Omental fat pad (tissue), 3 donors: ENCODE measurements at regions not wholly inside any gene's neighbourhood (a gene's known extent, or its start where the extent isn't known, plus 50 kb on each side); places are given as distances from the start of the nearest gene placed in this dataset.

Source experiments
- ATAC-seq: fragments of 150-250 bp; one replicate; pipeline ENCODE4 v1.9.1; 2016; ENCODE audit warnings: mild to moderate bottlenecking, moderate library complexity; ENCODE audit not compliant: low FRiP score
- DNase-seq: peaks from one replicate; pipeline ENCODE4 v3.0.0-alpha.2; 2019; ENCODE audit warnings: low spot score
- TF ChIP-seq, protein P1 (sequence below), 3 donors: fragments of 450-650 bp; IDR thresholded peaks; one replicate each; pipeline ENCODE4 v1.5.1; 2016 to 2017; ENCODE audit warnings: antibody characterized with exemption in 3 of 3, mild to moderate bottlenecking in 3 of 3, moderate library complexity in 2 of 3

DNA sequence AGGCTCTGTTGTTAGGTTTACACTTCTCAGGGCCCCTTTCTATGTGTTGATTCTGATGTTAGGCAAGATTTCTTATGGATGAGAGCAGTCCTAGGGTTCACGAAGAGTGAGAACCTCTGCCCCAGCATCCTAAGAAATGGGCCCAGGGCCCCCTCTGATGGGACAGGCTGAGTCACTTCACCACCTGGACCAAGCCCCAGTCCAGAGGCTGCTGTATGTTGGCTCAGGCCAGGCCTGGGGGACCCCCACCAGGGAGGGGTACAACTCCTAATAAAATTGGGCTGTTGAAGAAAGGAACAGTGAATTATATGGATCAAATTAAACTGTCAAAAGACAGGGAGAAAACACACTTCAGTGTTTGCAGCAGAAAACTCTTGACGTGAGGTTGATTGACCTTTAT, 365.9 kb upstream of the HS6ST1 start:
- DNase-seq, result no peak

DNA sequence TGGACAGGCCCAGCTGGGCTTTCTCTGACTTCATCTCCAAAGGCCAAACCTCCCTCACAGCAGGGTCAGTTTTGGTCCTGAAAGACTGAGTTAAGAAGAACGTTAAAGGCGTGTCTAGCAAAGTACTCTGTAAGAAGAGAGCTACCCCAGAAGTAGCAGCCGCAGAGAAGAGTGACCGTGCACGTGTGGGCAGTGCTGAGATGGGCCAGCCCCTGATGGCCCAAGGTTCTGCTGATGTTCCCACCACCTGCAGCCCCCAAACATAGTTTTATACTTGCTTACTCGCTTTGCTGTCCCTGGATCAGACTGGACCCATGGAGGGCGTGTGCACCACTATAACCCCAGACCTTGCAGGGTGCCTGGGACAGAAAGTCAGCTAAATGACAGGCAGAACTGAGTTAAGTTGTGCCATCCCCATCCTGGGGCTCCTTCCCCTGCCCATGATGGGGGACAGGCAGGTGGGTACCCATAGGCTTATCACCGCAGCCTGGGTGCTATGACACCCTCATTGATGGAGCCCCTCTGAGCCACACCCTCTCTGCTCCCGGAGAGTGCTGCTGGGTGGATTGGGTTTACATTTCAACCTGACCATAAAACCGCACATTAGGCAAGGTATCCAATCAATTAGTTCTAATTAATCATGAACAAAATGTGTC, 367.3 kb upstream of the HS6ST1 start:
- TF ChIP-seq, protein P1, sequence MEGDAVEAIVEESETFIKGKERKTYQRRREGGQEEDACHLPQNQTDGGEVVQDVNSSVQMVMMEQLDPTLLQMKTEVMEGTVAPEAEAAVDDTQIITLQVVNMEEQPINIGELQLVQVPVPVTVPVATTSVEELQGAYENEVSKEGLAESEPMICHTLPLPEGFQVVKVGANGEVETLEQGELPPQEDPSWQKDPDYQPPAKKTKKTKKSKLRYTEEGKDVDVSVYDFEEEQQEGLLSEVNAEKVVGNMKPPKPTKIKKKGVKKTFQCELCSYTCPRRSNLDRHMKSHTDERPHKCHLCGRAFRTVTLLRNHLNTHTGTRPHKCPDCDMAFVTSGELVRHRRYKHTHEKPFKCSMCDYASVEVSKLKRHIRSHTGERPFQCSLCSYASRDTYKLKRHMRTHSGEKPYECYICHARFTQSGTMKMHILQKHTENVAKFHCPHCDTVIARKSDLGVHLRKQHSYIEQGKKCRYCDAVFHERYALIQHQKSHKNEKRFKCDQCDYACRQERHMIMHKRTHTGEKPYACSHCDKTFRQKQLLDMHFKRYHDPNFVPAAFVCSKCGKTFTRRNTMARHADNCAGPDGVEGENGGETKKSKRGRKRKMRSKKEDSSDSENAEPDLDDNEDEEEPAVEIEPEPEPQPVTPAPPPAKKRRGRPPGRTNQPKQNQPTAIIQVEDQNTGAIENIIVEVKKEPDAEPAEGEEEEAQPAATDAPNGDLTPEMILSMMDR (IDR thresholded peaks at IDR 0.05), result no peak
- ATAC-seq (no peak), DNase-seq (no peak)

More for the DNA sequence above, 365.9 kb upstream of the HS6ST1 start:
- TF ChIP-seq, protein P1 (IDR thresholded peaks at IDR 0.05), result no peak
- ATAC-seq, result no peak

DNA sequence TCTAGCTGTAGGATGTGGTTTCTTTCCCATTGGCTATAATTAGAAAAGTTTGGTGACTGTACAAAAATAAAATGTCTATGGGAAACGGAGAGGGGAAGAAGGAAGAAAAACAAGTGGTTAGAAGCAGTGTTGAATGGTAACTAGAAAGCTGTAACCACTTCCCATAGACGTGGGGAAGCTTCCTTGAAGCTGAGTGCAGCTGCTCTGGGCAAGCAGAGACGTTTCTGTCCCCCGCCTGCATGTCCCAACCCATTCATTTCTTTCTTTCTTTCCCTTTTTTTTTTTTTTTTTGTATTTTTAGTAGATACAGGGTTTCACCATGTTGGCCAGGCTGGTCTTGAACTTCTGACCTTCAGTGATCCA, 367.8 kb upstream of the HS6ST1 start:
- TF ChIP-seq, protein P1 (IDR thresholded peaks at IDR 0.05), result no peak
- ATAC-seq (no peak), DNase-seq (no peak)

DNA sequence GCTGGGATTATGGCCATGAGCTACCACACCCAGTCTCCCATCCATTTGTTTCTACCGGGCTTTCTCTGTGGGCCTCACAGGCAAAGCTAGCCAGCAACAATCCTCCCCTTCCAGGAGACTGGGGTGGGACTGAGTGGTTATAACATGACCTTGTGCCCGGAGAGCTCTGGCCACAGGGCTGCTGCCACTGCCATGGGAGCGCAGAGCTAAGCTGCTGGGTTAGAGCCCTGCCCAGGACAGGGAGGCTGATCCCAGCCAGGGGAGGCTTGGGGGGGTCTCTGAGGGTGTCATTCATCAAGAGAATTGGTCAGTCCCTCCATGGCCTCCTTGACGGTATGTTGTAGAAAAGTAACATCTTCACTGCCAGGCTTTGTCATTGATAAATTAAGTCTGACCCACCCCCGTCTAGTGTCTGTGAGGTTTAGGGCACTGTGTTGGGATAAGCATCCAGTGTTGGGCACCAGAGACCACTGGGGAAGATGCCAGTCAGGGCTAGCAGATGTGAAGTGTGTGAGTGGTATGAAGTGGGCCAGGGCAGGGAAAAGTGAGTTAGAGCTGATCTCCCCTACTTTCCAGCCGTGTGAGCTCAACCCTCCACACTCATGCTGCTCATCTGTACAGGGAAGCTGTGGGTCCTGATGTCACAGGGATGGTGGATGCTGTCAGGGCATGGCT, 368.4 kb upstream of the HS6ST1 start:
- TF ChIP-seq, protein P1 (IDR thresholded peaks at IDR 0.05), result no peak
- peak; percentile 13 for ATAC-seq

DNA sequence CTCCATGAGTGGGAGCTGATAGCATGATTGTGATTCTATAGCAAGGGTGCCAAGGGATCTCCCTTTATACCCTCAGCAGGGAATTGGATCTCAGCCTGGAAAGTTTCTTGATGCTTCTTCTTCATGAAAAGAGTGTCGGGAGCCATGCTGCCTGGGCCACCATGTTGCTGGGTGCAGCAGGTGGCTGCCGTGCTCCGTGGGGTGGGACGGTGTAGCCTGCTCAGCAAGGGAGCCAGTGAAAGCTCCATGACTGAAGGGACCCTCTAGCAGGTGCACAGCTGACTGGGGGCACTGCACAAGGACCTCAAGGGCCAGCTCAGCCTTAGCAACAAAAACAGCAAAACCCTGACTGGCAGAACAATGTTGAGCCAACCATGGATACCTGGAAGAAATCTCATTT, 368.9 kb upstream of the HS6ST1 start:
- TF ChIP-seq, protein P1 (IDR thresholded peaks at IDR 0.05), result no peak
- DNase-seq, result no peak
- ATAC-seq, result peak; percentile 7

More for the DNA sequence above, 368.4 kb upstream of the HS6ST1 start:
- DNase-seq, result no peak

DNA sequence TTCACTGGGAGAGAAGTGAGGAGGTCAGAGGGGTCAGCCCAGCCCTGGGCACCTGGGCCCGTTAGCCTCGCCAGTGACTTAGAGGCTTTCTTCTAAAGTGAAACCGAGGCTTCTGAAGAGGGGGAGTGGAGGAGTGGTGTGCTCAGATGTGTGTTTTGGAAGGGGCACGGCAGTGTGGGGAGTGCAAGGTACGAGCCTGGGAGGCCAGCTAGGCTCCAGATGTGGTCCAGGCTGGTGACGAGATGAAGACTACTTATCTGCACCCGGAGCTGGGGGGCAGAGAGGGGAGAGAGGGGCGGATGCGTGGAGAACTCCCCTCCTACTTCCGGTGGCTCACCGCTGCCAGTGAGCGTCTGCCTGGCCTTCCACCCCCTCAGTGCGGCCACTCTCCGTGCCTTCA, 371.3 kb upstream of the HS6ST1 start:
- TF ChIP-seq, protein P1 (IDR thresholded peaks at IDR 0.05), result no peak
- ATAC-seq (no peak), DNase-seq (no peak)

DNA sequence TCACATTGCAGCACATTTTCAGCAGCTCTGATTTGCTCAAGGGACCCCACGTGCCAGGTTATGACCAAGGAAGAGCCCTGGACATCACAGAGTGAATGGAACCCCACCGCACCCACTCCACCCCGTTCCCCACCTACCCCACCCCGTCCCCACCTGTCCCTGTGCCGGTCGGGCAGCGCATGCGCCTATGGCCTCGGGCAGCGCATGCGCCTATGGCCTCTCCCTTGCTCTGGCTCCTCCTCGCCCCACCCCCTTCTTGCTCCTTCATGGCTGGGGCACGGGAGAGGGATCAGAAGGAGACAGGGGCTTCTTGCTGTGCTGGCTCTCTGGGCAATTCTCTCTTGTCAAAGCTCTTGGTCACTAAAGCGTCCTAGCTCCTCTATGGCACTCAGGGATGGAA, 371.8 kb upstream of the HS6ST1 start:
- no peak for DNase-seq

More for the DNA sequence above, 371.8 kb upstream of the HS6ST1 start:
- TF ChIP-seq, protein P1 (IDR thresholded peaks at IDR 0.05), result no peak
- no peak for ATAC-seq
